Right lobe of liver (tissue), 4 donors: ENCODE measurements at regions not wholly inside any gene's neighbourhood (a gene's known extent, or its start where the extent isn't known, plus 50 kb on each side); places are given as distances from the start of the nearest gene placed in this dataset.
"Not testable (repeated sequence)": the region's sequence is repeated elsewhere in the genome, so short reads cannot be mapped to it uniquely, and the experiment has no call there.

Experiments used
- POLR2A ChIP-seq: fragments of 450-650 bp; IDR thresholded peaks from one replicate; pipeline ENCODE4 v1.6.1; 2017; ENCODE audit warnings: antibody characterized with exemption, mild to moderate bottlenecking
- TF ChIP-seq, protein P1 (sequence below), 4 donors: fragments of 200-600 bp in 3 of 4; fragments of 450-650 bp in 1 of 4; IDR thresholded peaks; one replicate each; pipeline versions ENCODE4 v1.5.1 to v1.8.0; 2016 to 2022; ENCODE audit warnings: antibody characterized with exemption in 4 of 4, mild to moderate bottlenecking in 2 of 4
- donor health status: DM: no; HTN: no; CAD: no.
- donor health status: DM: no; HTN: no; CAD: no.
- donor health status: DM: no; HTN: yes; CAD: no.

DNA sequence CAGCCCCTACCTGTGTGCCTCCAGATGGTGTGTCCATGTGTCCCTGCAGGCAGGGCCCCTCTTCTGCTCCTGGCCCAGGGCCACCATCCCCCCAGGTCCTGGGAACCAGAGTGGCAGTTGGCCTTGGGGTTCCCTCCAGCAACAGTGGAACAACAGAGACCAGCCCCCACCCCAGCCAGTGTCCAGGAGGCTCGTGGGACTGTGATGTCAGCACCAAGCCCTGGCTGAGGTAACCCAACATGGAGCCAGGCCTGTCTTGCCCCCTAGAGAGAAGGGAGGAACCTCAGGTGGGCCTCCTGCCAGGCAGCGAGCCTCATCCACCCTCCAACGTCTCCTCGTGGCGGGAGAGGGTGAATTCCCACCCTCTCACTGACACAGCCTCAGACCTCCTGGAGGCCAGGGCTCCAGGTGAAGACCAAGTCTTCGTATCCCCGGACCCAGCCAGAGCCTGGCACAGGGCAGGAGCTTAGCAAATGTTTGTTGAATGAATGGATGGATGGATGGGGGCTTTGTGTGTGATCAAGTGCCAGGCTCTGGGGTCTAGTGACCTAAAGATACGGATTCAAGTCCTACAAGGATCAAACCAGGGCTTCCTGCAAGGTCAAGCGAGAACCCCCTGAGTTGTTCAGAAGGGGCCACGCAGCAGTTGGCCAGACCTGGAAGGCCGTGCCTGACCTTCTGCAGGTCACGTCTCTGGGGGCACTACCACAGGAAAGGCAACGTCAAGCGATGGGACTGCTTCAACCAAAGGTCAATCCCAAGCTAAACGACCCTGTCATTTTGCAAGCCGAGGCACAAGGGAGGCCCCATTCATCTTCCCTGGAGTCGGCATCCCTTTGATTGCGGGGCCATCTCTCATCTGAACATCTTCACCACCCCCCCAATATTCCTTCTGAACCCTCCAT is 204.7 kb downstream of the TBC1D2B start:
- TF ChIP-seq POLR2A, result not testable (repeated sequence)
- TF ChIP-seq, protein P1, sequence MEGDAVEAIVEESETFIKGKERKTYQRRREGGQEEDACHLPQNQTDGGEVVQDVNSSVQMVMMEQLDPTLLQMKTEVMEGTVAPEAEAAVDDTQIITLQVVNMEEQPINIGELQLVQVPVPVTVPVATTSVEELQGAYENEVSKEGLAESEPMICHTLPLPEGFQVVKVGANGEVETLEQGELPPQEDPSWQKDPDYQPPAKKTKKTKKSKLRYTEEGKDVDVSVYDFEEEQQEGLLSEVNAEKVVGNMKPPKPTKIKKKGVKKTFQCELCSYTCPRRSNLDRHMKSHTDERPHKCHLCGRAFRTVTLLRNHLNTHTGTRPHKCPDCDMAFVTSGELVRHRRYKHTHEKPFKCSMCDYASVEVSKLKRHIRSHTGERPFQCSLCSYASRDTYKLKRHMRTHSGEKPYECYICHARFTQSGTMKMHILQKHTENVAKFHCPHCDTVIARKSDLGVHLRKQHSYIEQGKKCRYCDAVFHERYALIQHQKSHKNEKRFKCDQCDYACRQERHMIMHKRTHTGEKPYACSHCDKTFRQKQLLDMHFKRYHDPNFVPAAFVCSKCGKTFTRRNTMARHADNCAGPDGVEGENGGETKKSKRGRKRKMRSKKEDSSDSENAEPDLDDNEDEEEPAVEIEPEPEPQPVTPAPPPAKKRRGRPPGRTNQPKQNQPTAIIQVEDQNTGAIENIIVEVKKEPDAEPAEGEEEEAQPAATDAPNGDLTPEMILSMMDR (IDR thresholded peaks at IDR 0.05), result not testable (repeated sequence)
